Neural cell (in vitro differentiated cells): ENCODE measurements at regions not wholly inside any gene's neighbourhood (a gene's known extent, or its start where the extent isn't known, plus 50 kb on each side); places are given as distances from the start of the nearest gene placed in this dataset.

ENCODE experiments used
- H2AFZ ChIP-seq: fragments of 200-600, 300-800 bp; sonication (generic), shearing (Covaris generic); 2 replicates; pipeline ENCODE4 v1.6.0; 2014; ENCODE audit warnings: low read depth, mild to moderate bottlenecking, antibody characterized with exemption, low read length, moderate library complexity
- H3F3A ChIP-seq: fragments of 200-600 bp; shearing (Covaris generic); 2 replicates; pipeline ENCODE4 v1.6.1; 2016; ENCODE audit warnings: mild to moderate bottlenecking, moderate library complexity, mixed read lengths, antibody characterized with exemption, low read length; ENCODE audit not compliant: insufficient read depth, poor library complexity, severe bottlenecking
- H3K27ac ChIP-seq: fragments of 200-600, 300-800 bp; sonication (generic), shearing (Covaris generic); 2 replicates; pipeline ENCODE4 v1.5.1; 2014; ENCODE audit warnings: mild to moderate bottlenecking, low read length, moderate library complexity
- H3K27me3 ChIP-seq: fragments of 300-800, 200-600 bp; sonication (generic), shearing (Covaris generic); 2 replicates; pipeline ENCODE4 v1.6.0; 2014; ENCODE audit warnings: mild to moderate bottlenecking, low read depth, low read length, moderate library complexity; ENCODE audit not compliant: insufficient read depth
- H3K36me3 ChIP-seq: fragments of 300-800, 200-600 bp; sonication (generic), shearing (Covaris generic); 2 replicates; pipeline ENCODE4 v1.5.1; 2014; ENCODE audit warnings: mild to moderate bottlenecking, antibody characterized with exemption, low read length, moderate library complexity; ENCODE audit not compliant: insufficient read depth
- H3K4me2 ChIP-seq: fragments of 300-800, 200-600 bp; sonication (generic), shearing (Covaris generic); 2 replicates; pipeline ENCODE4 v1.6.0; 2014; ENCODE audit warnings: mild to moderate bottlenecking, low read length
- H3K4me3 ChIP-seq: fragments of 300-800, 200-600 bp; sonication (generic), shearing (Covaris generic); 2 replicates; pipeline ENCODE4 v1.5.1; 2014; ENCODE audit warnings: mild to moderate bottlenecking, low read length, moderate library complexity
- H3K79me2 ChIP-seq: fragments of 200-600 bp; shearing (Covaris generic); replicated peaks from 2 replicates; pipeline ENCODE4 v1.6.0; 2014; ENCODE audit warnings: mild to moderate bottlenecking, low read length, moderate library complexity; ENCODE audit not compliant: insufficient read depth
- H3K9ac ChIP-seq: fragments of 300-800, 200-600 bp; sonication (generic), shearing (Covaris generic); 2 replicates; pipeline ENCODE4 v1.6.1; 2016; ENCODE audit warnings: mild to moderate bottlenecking, low read length, mixed read lengths
- H3K9me2 ChIP-seq: fragments of 200-600 bp; shearing (Covaris generic); 2 replicates; pipeline ENCODE4 v1.6.1; 2016; ENCODE audit warnings: mild to moderate bottlenecking, low read length, mixed read lengths; ENCODE audit not compliant: insufficient read depth
- H3K9me3 ChIP-seq: fragments of 200-600, 300-800 bp; sonication (generic), shearing (Covaris generic); 2 replicates; pipeline ENCODE4 v1.6.1; 2016; ENCODE audit warnings: mild to moderate bottlenecking, mixed run types, low read length, moderate library complexity, mixed read lengths
- H4K20me1 ChIP-seq: fragments of 200-600 bp; shearing (Covaris generic); 2 replicates; pipeline ENCODE4 v1.6.1; 2016; ENCODE audit warnings: mild to moderate bottlenecking, mixed run types; ENCODE audit not compliant: insufficient read depth
- EP300 ChIP-seq: fragments of 450-650 bp; conservative IDR thresholded peaks from 2 replicates; pipeline ENCODE4 v1.6.1; 2014; ENCODE audit warnings: antibody characterized with exemption, mild to moderate bottlenecking, moderate library complexity; ENCODE audit not compliant: poor library complexity, severe bottlenecking
- EZH2 ChIP-seq: fragments of 200-600, 300-800 bp; shearing (Covaris generic), sonication (generic); IDR thresholded peaks from 2 replicates; pipeline ENCODE4 v1.6.1; 2014; ENCODE audit warnings: antibody characterized with exemption, low read length, borderline replicate concordance, mild to moderate bottlenecking; ENCODE audit not compliant: insufficient read depth, poor library complexity, severe bottlenecking
- MXI1 ChIP-seq: fragments of 450-650 bp; conservative IDR thresholded peaks from 2 replicates; pipeline ENCODE4 v1.6.1; 2014; ENCODE audit warnings: antibody characterized with exemption, mild to moderate bottlenecking; ENCODE audit not compliant: poor library complexity, severe bottlenecking
- POLR2AphosphoS5 ChIP-seq: IDR thresholded peaks from 2 replicates; pipeline ENCODE4 v1.6.1; 2012
- RAD21 ChIP-seq: fragments of 450-650 bp; conservative IDR thresholded peaks from 2 replicates; pipeline ENCODE4 v1.6.1; 2014; ENCODE audit warnings: antibody characterized with exemption, mild to moderate bottlenecking, moderate library complexity
- REST ChIP-seq: IDR thresholded peaks from 2 replicates; pipeline ENCODE4 v1.6.1; 2012; ENCODE audit warnings: borderline replicate concordance
- SMC3 ChIP-seq: fragments of 450-650 bp; conservative IDR thresholded peaks from 2 replicates; pipeline ENCODE4 v1.6.1; 2014; ENCODE audit warnings: antibody characterized with exemption, mild to moderate bottlenecking, moderate library complexity; ENCODE audit not compliant: poor library complexity
- TAF1 ChIP-seq: IDR thresholded peaks from 2 replicates; pipeline ENCODE4 v1.6.1; 2012; ENCODE audit warnings: low read depth
- TF ChIP-seq, protein P1 (sequence below): fragments of 450-650 bp; IDR thresholded peaks from 2 replicates; pipeline ENCODE4 v1.5.1; 2014; ENCODE audit warnings: antibody characterized with exemption, mild to moderate bottlenecking, moderate library complexity; ENCODE audit not compliant: poor library complexity, severe bottlenecking

GRCh38 chrX:118222421-118222820 lies 105.8 kb upstream of the KLHL13 start:
- Histone ChIP-seq H3K9me3 (no peaks in the 10 kb centered on the region), H3K36me3 (no peaks in the 10 kb centered on the region), H3K4me3 (no peak overlapping the region), H4K20me1 (no peaks in the 10 kb centered on the region), H2AFZ (no peak overlapping the region), H3K79me2 (no peaks in the 10 kb centered on the region), H3K9ac (no peak overlapping the region), H3K27ac (no peak overlapping the region), H3K9me2 (no peaks in the 10 kb centered on the region), H3K27me3 (no peaks in the 10 kb centered on the region), H3K4me2 (no peak overlapping the region), H3F3A (no peaks in the 10 kb centered on the region)
- TF ChIP-seq POLR2AphosphoS5, result no peak
- TF ChIP-seq EZH2, result no peak
- no peak for TF ChIP-seq TAF1
- TF ChIP-seq MXI1, result no peak
- no peak for TF ChIP-seq EP300
- TF ChIP-seq, protein P1, sequence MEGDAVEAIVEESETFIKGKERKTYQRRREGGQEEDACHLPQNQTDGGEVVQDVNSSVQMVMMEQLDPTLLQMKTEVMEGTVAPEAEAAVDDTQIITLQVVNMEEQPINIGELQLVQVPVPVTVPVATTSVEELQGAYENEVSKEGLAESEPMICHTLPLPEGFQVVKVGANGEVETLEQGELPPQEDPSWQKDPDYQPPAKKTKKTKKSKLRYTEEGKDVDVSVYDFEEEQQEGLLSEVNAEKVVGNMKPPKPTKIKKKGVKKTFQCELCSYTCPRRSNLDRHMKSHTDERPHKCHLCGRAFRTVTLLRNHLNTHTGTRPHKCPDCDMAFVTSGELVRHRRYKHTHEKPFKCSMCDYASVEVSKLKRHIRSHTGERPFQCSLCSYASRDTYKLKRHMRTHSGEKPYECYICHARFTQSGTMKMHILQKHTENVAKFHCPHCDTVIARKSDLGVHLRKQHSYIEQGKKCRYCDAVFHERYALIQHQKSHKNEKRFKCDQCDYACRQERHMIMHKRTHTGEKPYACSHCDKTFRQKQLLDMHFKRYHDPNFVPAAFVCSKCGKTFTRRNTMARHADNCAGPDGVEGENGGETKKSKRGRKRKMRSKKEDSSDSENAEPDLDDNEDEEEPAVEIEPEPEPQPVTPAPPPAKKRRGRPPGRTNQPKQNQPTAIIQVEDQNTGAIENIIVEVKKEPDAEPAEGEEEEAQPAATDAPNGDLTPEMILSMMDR, result no peak
- TF ChIP-seq REST, result no peak
- no peak for TF ChIP-seq SMC3
- TF ChIP-seq RAD21, result no peak

- Histone ChIP-seq H3K79me2 (no peaks in the 10 kb centered on the region), H3K4me2 (no peak overlapping the region), H2AFZ (no peak overlapping the region), H3K9me2 (no peaks in the 10 kb centered on the region), H3K36me3 (no peaks in the 10 kb centered on the region), H3K4me3 (no peak overlapping the region), H3K9ac (no peak overlapping the region), H3K27me3 (no peaks in the 10 kb centered on the region), H4K20me1 (no peaks in the 10 kb centered on the region), H3K27ac (no peak overlapping the region), H3K9me3 (no peaks in the 10 kb centered on the region), H3F3A (no peaks in the 10 kb centered on the region)
- TF ChIP-seq RAD21 (peak; percentile 75), SMC3 (peak; percentile 78), REST (no peak), EP300 (no peak), MXI1 (no peak), EZH2 (no peak), POLR2AphosphoS5 (no peak), TAF1 (no peak)
- TF ChIP-seq, protein P1, result peak; percentile 72
Observed at GRCh38 chrX:118225711-118226428, 109.3 kb upstream of the KLHL13 start.
